A172 (cell line): ENCODE measurements at regions not wholly inside any gene's neighbourhood (a gene's known extent, or its start where the extent isn't known, plus 50 kb on each side); places are given as distances from the start of the nearest gene placed in this dataset.
"Not testable (repeated sequence)": the region's sequence is repeated elsewhere in the genome, so short reads cannot be mapped to it uniquely, and the experiment has no call there.

ENCODE experiments used
- DNase-seq: peaks from one replicate; pipeline ENCODE4 v3.0.0-alpha.2; 2015; ENCODE audit warnings: low spot score

- no peak for DNase-seq
Measured at GRCh38 chr5:3104429-3105060, 353.1 kb upstream of the IRX2 start.

DNA sequence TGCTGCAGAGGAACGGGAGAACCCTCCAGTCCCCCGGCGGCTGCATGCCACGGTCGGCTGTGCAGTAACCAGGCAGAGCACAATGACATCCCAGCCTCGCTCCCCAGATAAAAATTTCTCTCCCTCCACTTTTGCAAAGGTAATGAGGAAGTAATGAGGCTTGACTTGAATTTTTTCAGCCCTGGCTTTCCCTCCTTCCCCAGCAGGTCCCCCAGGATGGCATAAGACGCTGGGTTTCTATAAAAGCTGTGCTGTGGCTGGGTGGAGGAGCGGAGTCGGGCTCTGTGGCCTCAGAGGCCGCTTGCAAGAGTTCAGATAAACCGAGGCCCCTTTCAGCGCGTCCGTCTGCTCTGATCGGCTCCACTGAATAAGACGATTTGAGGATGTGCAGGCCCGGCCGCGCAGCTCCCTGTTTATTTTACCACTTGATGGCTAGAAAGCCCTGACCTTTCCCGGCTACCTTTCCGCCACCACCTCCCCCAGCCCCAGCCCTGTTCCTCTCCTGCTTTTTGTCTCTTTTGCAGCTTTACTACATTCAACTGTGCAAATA, 351.9 kb upstream of the IRX2 start:
- DNase-seq = no peak

GRCh38 chr5:3102531-3102930, 351.1 kb upstream of the IRX2 start:
- no peak for DNase-seq

GRCh38 chr5:3101561-3101960, 350.1 kb upstream of the IRX2 start:
- no peak for DNase-seq

- no peak for DNase-seq
Measured at GRCh38 chr5:3100921-3101551, 349.6 kb upstream of the IRX2 start.

DNA sequence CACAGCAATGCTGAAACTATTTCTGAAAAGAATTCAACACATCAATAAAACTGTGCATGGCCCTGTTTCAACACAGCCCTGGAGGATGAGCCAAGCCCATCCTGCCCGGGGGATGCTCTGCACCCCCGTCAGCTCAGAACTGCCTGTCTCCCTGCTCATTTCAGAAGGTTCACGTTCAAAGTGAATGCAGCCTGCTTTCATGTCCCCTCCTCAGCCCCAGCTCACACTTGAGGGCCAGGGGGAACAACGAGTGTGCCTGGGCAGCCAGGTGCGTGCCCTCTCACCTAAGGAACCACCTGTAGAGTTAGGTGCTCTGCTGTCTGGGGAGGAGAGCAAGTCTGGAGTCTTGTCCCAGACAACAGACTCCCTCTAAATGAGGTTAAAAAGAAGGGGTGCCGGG, 348.5 kb upstream of the IRX2 start:
- no peak for DNase-seq

DNA sequence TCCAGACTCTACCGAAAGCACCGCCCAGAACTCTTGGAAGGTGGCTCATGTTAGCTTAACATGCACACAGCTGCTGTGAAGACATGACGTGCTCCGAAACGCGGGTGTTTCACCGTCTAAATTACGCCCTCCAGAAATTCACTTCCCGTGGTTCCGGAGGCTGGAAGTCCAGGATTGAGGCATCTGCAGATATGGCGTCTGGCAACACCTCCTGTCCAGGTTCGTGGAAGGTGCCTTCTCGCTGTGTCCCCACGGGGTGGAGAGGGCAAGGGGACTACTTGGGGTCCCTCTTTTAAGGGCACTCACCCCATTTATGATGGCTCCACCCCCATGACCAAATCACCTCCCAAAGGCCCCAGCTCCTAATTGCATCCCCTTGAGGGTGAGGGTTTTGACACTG, 348.0 kb upstream of the IRX2 start:
- DNase-seq = no peak

DNA sequence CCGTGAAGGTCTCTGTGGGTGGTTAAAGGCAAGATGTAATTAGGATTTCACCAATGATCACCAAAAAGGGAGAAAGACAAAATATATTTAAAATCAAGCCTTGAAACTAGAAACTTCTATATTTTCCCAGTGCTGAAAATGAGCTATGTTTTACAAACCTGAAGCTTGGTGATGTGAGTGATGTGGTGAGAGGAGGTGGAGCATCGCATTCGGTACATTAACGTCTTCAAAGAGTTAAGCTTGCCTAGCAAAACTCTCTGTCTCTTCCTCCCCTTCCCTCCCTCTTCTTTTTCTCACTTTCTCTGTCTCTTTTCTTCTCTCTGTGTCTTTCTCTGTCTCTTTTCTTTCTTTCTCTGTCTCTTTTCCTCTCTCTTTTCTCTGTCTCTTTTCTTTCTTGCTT, 347.3 kb upstream of the IRX2 start:
- DNase-seq = no peak

DNA sequence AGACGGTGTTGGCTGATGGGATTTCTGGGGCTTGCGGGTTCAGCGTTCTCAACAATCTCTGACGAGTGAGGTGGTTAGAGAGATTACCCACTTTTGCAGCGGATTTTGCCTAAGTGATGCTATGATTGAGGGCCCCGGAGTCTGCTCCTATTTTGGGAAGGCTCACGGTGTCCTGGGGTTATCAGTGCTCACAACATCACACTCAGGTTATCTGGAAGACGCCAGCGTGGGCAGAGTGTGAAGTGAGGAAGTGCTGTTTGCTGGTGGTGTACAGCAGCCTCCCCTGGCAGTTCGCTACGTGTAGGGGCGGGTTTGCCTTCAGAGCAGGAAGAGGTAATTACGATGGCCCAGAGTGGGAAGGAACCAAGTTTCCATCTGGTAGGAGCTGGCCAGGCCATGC, 341.2 kb upstream of the IRX2 start:
- no peak for DNase-seq

DNA sequence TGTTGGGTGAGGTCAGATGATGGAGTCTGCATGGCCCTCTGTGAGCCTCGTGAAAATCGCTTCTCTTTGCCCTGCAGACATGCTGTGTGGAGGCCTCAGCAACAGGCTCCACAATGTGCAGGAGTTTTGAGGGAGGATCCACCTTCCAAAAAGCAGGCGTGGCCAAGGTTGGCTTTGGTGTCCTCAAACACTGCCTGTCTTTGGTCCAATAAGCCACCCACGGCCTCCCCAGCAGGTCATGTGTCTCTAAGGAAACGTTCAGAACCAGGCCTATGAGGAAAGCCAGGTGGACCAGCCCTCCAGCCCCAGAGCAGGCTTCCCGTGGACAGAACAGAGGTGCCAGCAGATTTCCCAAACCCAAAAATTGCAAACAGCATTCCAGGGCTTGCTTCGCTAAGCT, 340.7 kb upstream of the IRX2 start:
- no peak for DNase-seq

DNA sequence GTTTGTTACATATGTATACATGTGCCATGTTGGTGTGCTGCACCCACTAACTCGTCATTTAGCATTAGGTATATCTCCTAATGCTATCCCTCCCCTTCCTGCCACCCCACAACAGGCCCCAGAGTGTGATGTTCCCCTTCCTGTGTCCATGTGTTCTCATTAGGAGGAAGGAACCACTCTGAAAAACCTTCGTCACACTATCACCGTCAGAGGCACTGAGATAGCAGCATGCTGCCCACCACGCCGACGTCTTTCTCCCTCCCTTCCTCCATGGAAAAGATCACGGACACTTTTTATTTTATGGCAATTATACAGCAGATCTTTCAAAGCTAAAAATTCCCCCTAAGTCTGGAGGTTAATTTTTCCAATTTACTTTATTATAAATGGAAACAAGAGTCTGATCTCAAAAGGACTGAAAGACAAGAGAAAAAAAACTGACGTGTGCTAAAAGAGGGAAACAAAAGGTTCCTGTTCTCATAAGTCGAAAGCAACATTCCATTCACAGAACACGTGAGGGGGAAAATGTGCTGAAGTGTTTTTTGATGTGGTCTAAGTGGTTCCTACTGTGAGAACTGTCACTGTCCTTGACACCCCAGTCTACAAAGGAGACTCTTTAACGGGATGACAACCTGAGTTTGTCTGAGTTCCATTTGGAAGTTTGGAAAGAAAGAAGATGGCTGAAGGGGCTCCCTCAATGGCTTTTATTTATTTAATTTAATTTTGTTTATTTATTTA, 339.7 kb upstream of the IRX2 start:
- no peak for DNase-seq

DNA sequence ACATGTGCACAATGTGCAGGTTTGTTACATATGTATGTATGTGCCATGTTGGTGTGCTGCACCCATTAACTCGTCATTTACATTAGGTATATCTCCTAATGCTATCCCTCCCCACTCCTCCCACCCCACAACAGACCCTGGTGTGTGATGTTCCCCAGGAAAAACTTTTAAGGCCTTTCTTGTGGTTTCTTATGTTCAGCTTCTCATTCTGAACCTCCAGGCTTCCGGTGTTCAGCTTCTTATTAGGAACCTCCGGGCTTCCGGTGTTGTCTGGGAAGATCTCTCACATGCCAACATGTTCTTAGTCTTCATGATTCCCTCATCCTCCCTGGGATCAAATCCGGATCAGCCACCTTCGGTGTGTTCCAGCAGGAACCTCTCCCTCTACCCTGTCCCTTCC, 338.8 kb upstream of the IRX2 start:
- DNase-seq = not testable (repeated sequence)

GRCh38 chr5:3080366-3080765, 328.9 kb upstream of the IRX2 start:
- DNase-seq = no peak

GRCh38 chr5:3077684-3078083, 326.2 kb upstream of the IRX2 start:
- no peak for DNase-seq

- DNase-seq = no peak
Measured at GRCh38 chr5:3075309-3075708, 323.8 kb upstream of the IRX2 start.

DNA sequence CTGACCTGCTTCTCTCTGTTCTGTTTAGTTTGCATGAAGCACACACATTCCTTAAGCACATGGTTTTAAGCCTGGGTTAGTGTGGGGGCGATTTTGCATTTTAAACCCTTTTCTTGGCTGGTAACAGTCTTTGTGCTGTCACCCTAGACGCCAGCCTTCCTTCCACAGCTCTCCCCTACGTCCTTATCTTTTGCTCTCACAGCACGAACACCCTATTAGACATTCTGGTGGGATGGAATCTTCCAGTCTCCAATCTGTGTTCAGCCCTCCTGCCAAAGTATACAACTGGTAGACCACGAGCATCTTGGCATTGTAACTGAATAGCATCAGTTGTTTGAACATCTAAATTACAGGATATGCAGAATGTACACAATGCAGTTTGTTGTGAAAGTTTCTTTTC, 316.9 kb upstream of the IRX2 start:
- no peak for DNase-seq

DNA sequence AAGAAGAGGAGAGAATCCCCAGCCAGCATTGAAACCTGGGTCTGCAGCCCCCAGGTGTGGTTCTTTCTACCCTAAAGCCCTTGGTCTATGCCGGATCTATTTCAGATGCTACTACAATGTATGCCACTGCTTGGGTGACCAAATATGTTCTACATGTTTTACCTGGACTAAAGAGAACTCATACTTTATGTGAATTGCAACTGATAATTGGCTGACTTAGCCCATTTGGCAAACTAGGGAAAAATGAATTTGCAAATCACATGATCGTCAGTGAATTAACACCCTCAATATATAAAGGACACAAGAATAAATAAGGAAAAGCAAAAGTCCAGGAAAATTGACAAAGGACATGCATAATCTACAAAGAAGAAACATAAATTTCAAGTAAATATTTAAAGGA, 308.8 kb upstream of the IRX2 start:
- no peak for DNase-seq

- DNase-seq = no peak
Measured at GRCh38 chr5:3059488-3059887, 308.0 kb upstream of the IRX2 start.

GRCh38 chr5:3058942-3059341, 307.5 kb upstream of the IRX2 start:
- no peak for DNase-seq

DNA sequence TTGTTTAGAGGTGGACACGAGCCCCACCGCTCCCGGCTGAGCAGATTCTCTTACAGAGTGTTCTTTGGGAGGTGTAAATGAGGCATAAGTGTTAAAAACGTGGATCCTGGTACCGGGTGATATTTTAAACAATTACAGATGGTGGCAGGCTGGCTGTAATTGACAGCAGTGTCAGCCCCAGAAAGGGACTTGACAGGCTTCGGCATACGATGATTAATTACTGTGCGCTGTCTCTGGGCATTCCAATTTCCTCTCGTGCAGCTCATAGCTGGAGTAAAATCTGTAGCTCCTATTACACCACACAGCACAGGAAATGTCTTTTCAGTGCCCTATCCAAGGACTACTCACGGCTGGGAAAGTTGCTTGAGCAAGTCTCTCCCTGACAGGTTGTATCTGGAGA, 305.4 kb upstream of the IRX2 start:
- no peak for DNase-seq

GRCh38 chr5:3051400-3051799, 299.9 kb upstream of the IRX2 start:
- no peak for DNase-seq

DNA sequence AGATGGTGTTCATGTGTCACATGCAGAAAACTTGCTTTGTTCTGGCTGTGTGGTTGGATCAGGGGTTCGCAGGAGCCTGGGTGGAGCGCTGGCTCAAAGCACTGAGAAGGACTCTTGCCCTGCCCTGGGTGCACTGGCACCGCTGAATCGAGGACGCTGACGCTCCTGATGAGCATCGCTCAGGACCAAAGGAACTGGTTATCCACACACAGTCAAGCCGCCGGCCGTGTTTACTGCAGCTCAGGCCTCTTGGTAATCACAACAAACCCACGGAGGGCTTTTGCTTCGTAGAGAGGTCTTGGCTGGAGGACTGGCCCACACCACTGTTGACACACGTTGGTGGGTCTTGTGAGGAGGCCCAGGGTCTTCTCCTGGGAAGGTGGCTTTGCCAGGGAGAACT, 299.4 kb upstream of the IRX2 start:
- no peak for DNase-seq

GRCh38 chr5:3049261-3049660, 297.8 kb upstream of the IRX2 start:
- DNase-seq = no peak
